Bronchial epithelial cell (primary cell): ENCODE measurements at regions not wholly inside any gene's neighbourhood (a gene's known extent, or its start where the extent isn't known, plus 50 kb on each side); places are given as distances from the start of the nearest gene placed in this dataset.

Source experiments
- DNase-seq: peaks from one replicate; pipeline ENCODE4 v3.0.0-alpha.2; 2010; ENCODE audit warnings: low read depth
- FAIRE-seq: peaks from 2 replicates; lab custom pipeline; 2011; peaks lifted over from hg19 to GRCh38; lab: Jason Lieb, UNC
- H3K27me3 ChIP-seq: 2 replicates; pipeline ENCODE4 v1.5.1; 2011; ENCODE audit warnings: low read length; ENCODE audit not compliant: control insufficient read depth, insufficient read depth
- H3K36me3 ChIP-seq: 2 replicates; pipeline ENCODE4 v1.5.1; 2011; ENCODE audit warnings: low read length; ENCODE audit not compliant: control insufficient read depth, insufficient read depth
- H3K4me3 ChIP-seq: 2 replicates; pipeline ENCODE4 v1.5.1; 2011; ENCODE audit warnings: mild to moderate bottlenecking, low read depth, low read length, control low read depth
- TF ChIP-seq, protein P1 (sequence below): IDR thresholded peaks from 2 replicates; pipeline ENCODE4 v1.5.1; 2011; ENCODE audit warnings: mild to moderate bottlenecking, moderate library complexity, low read length, control low read depth, inconsistent platforms; ENCODE audit not compliant: insufficient read depth, severe bottlenecking

DNA sequence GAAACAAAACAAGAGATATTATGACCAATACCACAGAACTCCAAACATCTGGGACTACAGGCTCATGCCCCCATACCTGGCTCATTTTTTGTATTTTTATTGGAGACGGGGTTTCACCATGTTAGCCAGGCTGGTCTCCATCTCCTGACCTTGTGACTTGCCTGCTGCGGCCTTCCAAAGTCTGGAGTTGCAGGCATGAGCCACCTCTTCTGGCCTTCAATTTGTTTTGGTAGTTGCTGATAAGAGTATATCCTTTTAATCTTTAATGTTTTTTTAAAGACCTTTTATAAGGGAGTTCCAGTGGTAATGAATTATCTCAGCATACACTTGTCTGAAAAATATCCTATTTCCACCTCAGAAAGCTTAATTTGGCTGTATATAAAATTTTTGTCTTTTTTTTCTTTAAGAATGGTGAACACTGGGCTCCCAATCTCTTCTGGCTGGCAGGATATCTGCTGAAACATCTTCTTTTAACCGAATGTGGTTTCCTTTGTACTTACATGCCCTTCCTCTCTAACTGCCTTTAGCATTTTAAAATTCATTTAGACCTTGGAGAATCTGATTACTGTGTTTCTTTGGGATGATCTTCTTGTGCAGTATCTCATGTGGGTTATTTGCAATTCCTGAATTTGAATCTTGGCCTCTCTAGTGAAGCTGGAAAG, 112.1 kb upstream of the KDM5D start:
- Histone ChIP-seq H3K27me3 (no peaks in the 10 kb centered on the region), H3K4me3 (no peak overlapping the region), H3K36me3 (no peaks in the 10 kb centered on the region)
- no peak for FAIRE-seq
- DNase-seq: no peak
- TF ChIP-seq, protein P1, sequence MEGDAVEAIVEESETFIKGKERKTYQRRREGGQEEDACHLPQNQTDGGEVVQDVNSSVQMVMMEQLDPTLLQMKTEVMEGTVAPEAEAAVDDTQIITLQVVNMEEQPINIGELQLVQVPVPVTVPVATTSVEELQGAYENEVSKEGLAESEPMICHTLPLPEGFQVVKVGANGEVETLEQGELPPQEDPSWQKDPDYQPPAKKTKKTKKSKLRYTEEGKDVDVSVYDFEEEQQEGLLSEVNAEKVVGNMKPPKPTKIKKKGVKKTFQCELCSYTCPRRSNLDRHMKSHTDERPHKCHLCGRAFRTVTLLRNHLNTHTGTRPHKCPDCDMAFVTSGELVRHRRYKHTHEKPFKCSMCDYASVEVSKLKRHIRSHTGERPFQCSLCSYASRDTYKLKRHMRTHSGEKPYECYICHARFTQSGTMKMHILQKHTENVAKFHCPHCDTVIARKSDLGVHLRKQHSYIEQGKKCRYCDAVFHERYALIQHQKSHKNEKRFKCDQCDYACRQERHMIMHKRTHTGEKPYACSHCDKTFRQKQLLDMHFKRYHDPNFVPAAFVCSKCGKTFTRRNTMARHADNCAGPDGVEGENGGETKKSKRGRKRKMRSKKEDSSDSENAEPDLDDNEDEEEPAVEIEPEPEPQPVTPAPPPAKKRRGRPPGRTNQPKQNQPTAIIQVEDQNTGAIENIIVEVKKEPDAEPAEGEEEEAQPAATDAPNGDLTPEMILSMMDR: no peak

DNA sequence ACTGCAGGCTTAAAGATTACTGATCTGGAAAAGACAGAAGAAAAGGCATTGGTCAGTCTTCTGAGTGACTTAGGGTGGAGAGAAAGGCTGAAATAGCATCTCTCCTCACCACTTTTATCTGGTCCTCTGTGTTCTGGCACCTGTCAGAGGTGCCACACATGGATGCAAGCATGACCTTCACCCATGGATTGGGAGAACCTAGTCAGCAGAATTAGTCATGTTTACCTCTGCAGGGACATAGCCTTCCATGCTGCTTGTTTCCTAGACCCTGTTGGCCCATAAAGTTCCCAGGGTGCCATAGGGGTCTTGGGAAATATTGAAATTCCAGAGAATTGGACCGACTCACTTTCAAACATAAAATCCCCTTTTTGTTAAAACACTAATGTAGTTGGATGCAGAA, 98.4 kb upstream of the KDM5D start:
- no peaks in the 10 kb centered on the region for H3K27me3 ChIP-seq
- FAIRE-seq (no peak), DNase-seq (no peak)
- no peak overlapping the region for H3K4me3 ChIP-seq
- TF ChIP-seq, protein P1: no peak
- no peaks in the 10 kb centered on the region for H3K36me3 ChIP-seq

DNA sequence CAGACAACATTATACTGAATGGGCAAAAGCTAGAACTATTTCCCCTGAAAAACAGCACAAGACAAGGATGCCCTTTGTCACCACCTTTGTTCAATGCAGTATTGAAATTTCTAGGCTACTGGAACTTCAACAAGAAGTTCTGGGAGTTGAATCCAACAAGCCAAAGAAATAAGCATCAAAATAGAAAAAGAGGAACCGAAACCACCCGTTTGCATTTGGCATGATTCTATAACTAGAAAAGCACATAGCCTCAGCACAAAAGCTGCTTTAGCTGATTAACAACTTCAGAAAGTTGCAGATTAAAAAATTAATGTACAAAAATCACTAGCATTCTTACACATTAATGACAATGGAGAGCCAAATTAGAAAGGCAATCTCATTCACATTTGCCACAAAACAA, 79.6 kb upstream of the KDM5D start:
- TF ChIP-seq, protein P1: no peak
- H3K27me3 ChIP-seq: no peaks in the 10 kb centered on the region
- H3K4me3 ChIP-seq: no peak overlapping the region
- FAIRE-seq: no peak
- DNase-seq: no peak
- no peaks in the 10 kb centered on the region for H3K36me3 ChIP-seq

DNA sequence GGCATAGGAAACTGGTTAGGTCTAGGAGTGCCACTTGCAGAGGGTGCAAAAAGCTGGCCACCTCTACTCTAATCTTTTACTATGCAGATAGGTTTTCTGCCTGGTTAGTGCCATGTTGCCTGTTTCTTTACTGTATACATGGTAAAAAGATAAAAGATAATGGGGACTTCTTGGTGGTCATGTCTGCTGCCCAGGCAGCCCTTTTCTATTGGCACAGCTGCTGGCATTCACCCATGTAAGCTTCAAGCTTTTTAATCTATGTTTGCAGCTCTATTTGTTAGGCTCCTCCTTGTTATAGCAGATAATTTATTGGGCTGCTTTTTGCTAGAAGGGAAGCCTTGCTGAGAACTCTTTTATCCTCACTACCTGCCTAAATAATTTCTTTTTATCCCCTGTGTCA, 74.0 kb upstream of the KDM5D start:
- no peaks in the 10 kb centered on the region for H3K27me3 ChIP-seq
- FAIRE-seq (no peak), DNase-seq (no peak)
- TF ChIP-seq, protein P1: no peak
- no peak overlapping the region for H3K4me3 ChIP-seq
- H3K36me3 ChIP-seq: no peaks in the 10 kb centered on the region

DNA sequence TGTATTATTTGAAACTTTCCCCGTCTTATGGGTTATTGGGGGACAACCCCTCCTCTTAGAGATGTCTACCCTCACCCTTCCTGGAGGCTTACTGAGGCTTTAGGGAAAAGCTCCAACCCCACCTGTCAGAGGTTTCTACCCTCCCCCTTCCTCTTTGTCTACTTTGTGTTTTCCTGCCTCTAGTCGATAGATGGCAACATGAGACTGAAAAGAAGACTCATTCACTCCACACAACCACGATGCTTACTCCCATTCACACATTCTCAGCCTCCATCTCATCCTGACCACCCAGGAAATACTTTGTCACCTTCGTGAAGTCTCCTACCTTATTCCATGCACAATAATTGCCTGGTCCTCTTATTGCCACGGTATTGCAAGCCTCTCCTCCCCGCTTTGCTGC, 72.4 kb upstream of the KDM5D start:
- TF ChIP-seq, protein P1: peak; percentile 2
- FAIRE-seq: no peak

More for the DNA sequence above, 72.4 kb upstream of the KDM5D start:
- Histone ChIP-seq H3K36me3 (no peaks in the 10 kb centered on the region), H3K4me3 (no peak overlapping the region), H3K27me3 (no peaks in the 10 kb centered on the region)
- DNase-seq: no peak
